Spleen (tissue), 11 donors: ENCODE measurements at regions not wholly inside any gene's neighbourhood (a gene's known extent, or its start where the extent isn't known, plus 50 kb on each side); places are given as distances from the start of the nearest gene placed in this dataset.

Experiments
- DNase-seq: peaks from one replicate; pipeline ENCODE4 v3.0.0-alpha.2; 2020
- H3K27ac ChIP-seq, 8 donors: fragments of 200-600 bp; sonication (generic) in 7 of 8; 1 replicate in 4 of 8; 2 replicates in 4 of 8; pipeline versions ENCODE4 v1.5.0 to v1.8.0; 2016 to 2021; ENCODE audit warnings: inconsistent platforms in 4 of 8, mild to moderate bottlenecking in 4 of 8, moderate library complexity in 1 of 8
- H3K27me3 ChIP-seq, 7 donors: fragments of 200-600 bp; sonication (generic) in 6 of 7; replicated peaks in 1 of 7; 1 replicate in 4 of 7; 2 replicates in 3 of 7; pipeline versions ENCODE4 v1.5.0 to v1.8.0; 2016 to 2021; ENCODE audit warnings: inconsistent platforms in 3 of 7, mild to moderate bottlenecking in 1 of 7
- H3K36me3 ChIP-seq, 6 donors: fragments of 200-600 bp; sonication (generic) in 5 of 6; 1 replicate in 4 of 6; 2 replicates in 2 of 6; pipeline versions ENCODE4 v1.5.0 to v1.8.0; 2016 to 2021; ENCODE audit warnings: inconsistent platforms in 2 of 6
- H3K4me1 ChIP-seq, 6 donors: fragments of 200-600 bp; sonication (generic) in 5 of 6; 1 replicate in 3 of 6; 2 replicates in 3 of 6; pipeline versions ENCODE4 v1.5.0 to v1.8.0; 2016 to 2021; ENCODE audit warnings: inconsistent platforms in 3 of 6
- H3K4me3 ChIP-seq, 8 donors: fragments of 200-600 bp; sonication (generic) in 7 of 8; 1 replicate in 4 of 8; 2 replicates in 4 of 8; pipeline versions ENCODE4 v1.5.0 to v1.8.0; 2016 to 2021; ENCODE audit warnings: inconsistent platforms in 4 of 8, mild to moderate bottlenecking in 4 of 8, moderate library complexity in 2 of 8
- H3K9me3 ChIP-seq, 8 donors: fragments of 200-600 bp; sonication (generic) in 7 of 8; 1 replicate in 4 of 8; 2 replicates in 4 of 8; pipeline versions ENCODE4 v1.5.0 to v1.8.0; 2016 to 2021; ENCODE audit warnings: inconsistent platforms in 4 of 8
- CTCF ChIP-seq, 11 experiments: fragments of 200-600 bp in 7 of 11; fragments of 450-650 bp in 4 of 11; sonication (generic) in 4 of 11; IDR thresholded peaks in 8 of 11; conservative IDR thresholded peaks in 3 of 11; 1 replicate in 7 of 11; 2 replicates in 4 of 11; pipeline versions ENCODE4 v1.4.0 to v1.8.0; 2016 to 2021; ENCODE audit warnings: antibody characterized with exemption in 11 of 11, inconsistent platforms in 4 of 11, mild to moderate bottlenecking in 1 of 11
- POLR2A ChIP-seq, 3 donors: fragments of 450-650 bp; IDR thresholded peaks; one replicate each; pipeline ENCODE4 v1.5.1; 2017; ENCODE audit warnings: antibody characterized with exemption in 3 of 3, mild to moderate bottlenecking in 1 of 3
- POLR2AphosphoS5 ChIP-seq, 3 donors: sonication (generic); formaldehyde crosslinking; IDR thresholded peaks; one replicate each; pipeline ENCODE4 v1.5.1; 2017; ENCODE audit warnings: antibody characterized with exemption in 3 of 3
- WGBS, 5 donors: extraction: QIAGEN DNeasy Blood & Tissue Kit in 3 of 5; methylation state at CpG; one replicate each; pipeline versions ENCODE4 v1.1.5 to v1.1.7; 2013 to 2018; 5-methylcytosine and 5-hydroxymethylcytosine counted together
- intact Hi-C: fragments of 100-400 bp; cut with DNase I; formaldehyde crosslinking; loops from one replicate; pipeline ENCODE4 v1.15.0; 2023; ENCODE audit warnings: low total_unique reads
- donor health status: healthy with polysubstance abuse.
- donor health status: DM: no; HTN: no; CAD: no; lungs with moderate emphysema.
- donor health status: DM: no; HTN: no; CAD: no.
- donor health status: Bipolar disorder and iron deficiency.
- donor health status: healthy.
- donor health status: DM: no; HTN: no; CAD: no.
- donor health status: DM: yes; HTN: yes; CAD: no.

- DNase-seq: no peak
- intact Hi-C loops: no loop called here
- Histone ChIP-seq H3K36me3 (no peaks in the 10 kb centered on the region), H3K9me3 (no peaks in the 10 kb centered on the region), H3K27ac (no peak overlapping the region), H3K4me3 (no peak overlapping the region), H3K27me3 (no peaks in the 10 kb centered on the region), H3K4me1 (peaks cover 0 to 3% (median 0%) of the 10 kb centered on the region in 6 donors)
- 76 to 82% (median 78%) methylated on average over 2 of the region's 2 CpGs for WGBS, 5 donors
- TF ChIP-seq POLR2AphosphoS5 (IDR thresholded peaks at IDR 0.05) (no peak), CTCF (IDR thresholded peaks at IDR 0.05 in 8 of 11, conservative IDR thresholded peaks at IDR 0.05 in 3 of 11) (no peak), POLR2A (IDR thresholded peaks at IDR 0.05) (no peak)
Observed at GRCh38 chr5:97553604-97554452, 370.8 kb upstream of the RIOK2 start.

GRCh38 chr5:97554977-97555643 lies 372.1 kb upstream of the RIOK2 start:
- no peak for TF ChIP-seq POLR2A (IDR thresholded peaks at IDR 0.05)
- no peak for TF ChIP-seq POLR2AphosphoS5 (IDR thresholded peaks at IDR 0.05)
- no peak for TF ChIP-seq CTCF (IDR thresholded peaks at IDR 0.05 in 8 of 11, conservative IDR thresholded peaks at IDR 0.05 in 3 of 11)
- DNase-seq: no peak
- H3K27ac ChIP-seq: no peak overlapping the region
- H3K36me3 ChIP-seq: no peaks in the 10 kb centered on the region
- H3K4me3 ChIP-seq: no peak overlapping the region
- intact Hi-C loops: no loop called here
- no peaks in the 10 kb centered on the region for H3K9me3 ChIP-seq
- WGBS, 5 donors: 63 to 78% (median 73%) methylated on average over 4 of the region's 4 CpGs
- no peaks in the 10 kb centered on the region for H3K4me1 ChIP-seq
- H3K27me3 ChIP-seq: no peaks in the 10 kb centered on the region

GRCh38 chr5:97555644-97555981 lies 372.6 kb upstream of the RIOK2 start:
- Histone ChIP-seq H3K9me3 (no peaks in the 10 kb centered on the region), H3K27ac (no peak overlapping the region), H3K4me3 (no peak overlapping the region), H3K4me1 (no peaks in the 10 kb centered on the region), H3K36me3 (no peaks in the 10 kb centered on the region), H3K27me3 (no peaks in the 10 kb centered on the region)
- TF ChIP-seq CTCF (IDR thresholded peaks at IDR 0.05 in 8 of 11, conservative IDR thresholded peaks at IDR 0.05 in 3 of 11): no peak
- TF ChIP-seq POLR2A (IDR thresholded peaks at IDR 0.05): no peak
- no peak for TF ChIP-seq POLR2AphosphoS5 (IDR thresholded peaks at IDR 0.05)
- no peak for DNase-seq
- WGBS, 5 donors: 73 to 96% (median 93%) methylated on average over 1 of the region's 1 CpG
- intact Hi-C loops: no loop called here

- Histone ChIP-seq H3K9me3 (no peaks in the 10 kb centered on the region), H3K27ac (no peak overlapping the region), H3K4me3 (no peak overlapping the region), H3K4me1 (no peaks in the 10 kb centered on the region), H3K27me3 (no peaks in the 10 kb centered on the region), H3K36me3 (no peaks in the 10 kb centered on the region)
- WGBS, 5 donors: 68 to 84% (median 75%) methylated on average over 3 of the region's 3 CpGs
- DNase-seq: no peak
- no peak for TF ChIP-seq POLR2A (IDR thresholded peaks at IDR 0.05)
- no peak for TF ChIP-seq CTCF (IDR thresholded peaks at IDR 0.05 in 8 of 11, conservative IDR thresholded peaks at IDR 0.05 in 3 of 11)
- TF ChIP-seq POLR2AphosphoS5 (IDR thresholded peaks at IDR 0.05): no peak
- intact Hi-C loops: no loop called here
Observed at GRCh38 chr5:97559827-97560598, 377.0 kb upstream of the RIOK2 start.
